SK-N-SH (cell line): ENCODE measurements at regions not wholly inside any gene's neighbourhood (a gene's known extent, or its start where the extent isn't known, plus 50 kb on each side); places are given as distances from the start of the nearest gene placed in this dataset.

Experiments used
- CTCF ChIA-PET: fragments of 300-600, 350-600 bp; formaldehyde crosslinking; extraction: SDS; loops from one replicate; lab custom pipeline; 2021; lab: Yijun Ruan, JAX
- POLR2A ChIA-PET: fragments of 350-600 bp; sonication (Branson Sonifier 250); formaldehyde crosslinking; extraction: SDS; loops from one replicate; lab custom pipeline; 2020; ENCODE audit warnings: antibody characterized with exemption, inconsistent platforms; lab: Yijun Ruan, JAX
- DNase-seq: peaks from one replicate; pipeline ENCODE4 v3.0.0; 2012
- H2AFZ ChIP-seq: fragments of 200-600 bp; sonication (generic); 2 replicates; pipeline ENCODE4 v1.8.1; 2016; ENCODE audit warnings: antibody characterized with exemption, mild to moderate bottlenecking, low read depth
- H3F3A ChIP-seq: fragments of 200-600 bp; sonication (generic); replicated peaks from 2 replicates; pipeline ENCODE3; 2016; ENCODE audit warnings: antibody characterized with exemption, mild to moderate bottlenecking; ENCODE audit not compliant: insufficient read depth
- H3K27ac ChIP-seq, 2 experiments: fragments of 200-500 bp in 1 of 2; fragments of 200-600 bp in 1 of 2; sonication (Bioruptor generic) in 1 of 2; sonication (generic), shearing (Covaris generic) in 1 of 2; 2 replicates each; pipeline versions ENCODE4 v1.5.1 to v1.6.1; 2014 to 2016; ENCODE audit warnings: low read depth in 2 of 2, inconsistent platforms in 1 of 2, low read length in 1 of 2, mild to moderate bottlenecking in 1 of 2, mixed read lengths in 1 of 2
- H3K27me3 ChIP-seq: fragments of 200-600 bp; sonication (generic), shearing (Covaris generic); 2 replicates; pipeline ENCODE4 v1.6.1; 2016; ENCODE audit warnings: mixed run types; ENCODE audit not compliant: insufficient read depth
- H3K36me3 ChIP-seq, 2 experiments: fragments of 200-500 bp in 1 of 2; fragments of 200-600 bp in 1 of 2; sonication (Bioruptor generic) in 1 of 2; sonication (generic) in 1 of 2; replicated peaks in 1 of 2; 2 replicates each; pipeline versions ENCODE3 to v1.5.1; 2014 to 2016; ENCODE audit warnings: low read length in 1 of 2, mild to moderate bottlenecking in 1 of 2; ENCODE audit not compliant: insufficient read depth in 2 of 2, control insufficient read depth in 1 of 2
- H3K4me1 ChIP-seq, 2 experiments: fragments of 200-500 bp in 1 of 2; fragments of 200-600 bp in 1 of 2; sonication (Bioruptor generic) in 1 of 2; sonication (generic), shearing (Covaris generic) in 1 of 2; 2 replicates each; pipeline versions ENCODE4 v1.5.1 to v1.6.1; 2014 to 2016; ENCODE audit warnings: low read depth in 1 of 2, low read length in 1 of 2, mixed run types in 1 of 2; ENCODE audit not compliant: insufficient read depth in 2 of 2, control insufficient read depth in 1 of 2
- H3K4me2 ChIP-seq: fragments of 200-600 bp; sonication (generic), shearing (Covaris generic); 2 replicates; pipeline ENCODE4 v1.6.1; 2017; ENCODE audit warnings: mixed run types
- H3K4me3 ChIP-seq, 2 experiments: fragments of 200-500 bp in 1 of 2; fragments of 200-600 bp in 1 of 2; sonication (Bioruptor generic) in 1 of 2; sonication (generic), shearing (Covaris generic) in 1 of 2; 2 replicates each; pipeline versions ENCODE4 v1.5.1 to v1.8.1; 2014 to 2016; ENCODE audit warnings: low read depth in 2 of 2, inconsistent platforms in 1 of 2, low read length in 1 of 2, mild to moderate bottlenecking in 1 of 2, mixed read lengths in 1 of 2, moderate library complexity in 1 of 2
- H3K79me2 ChIP-seq: fragments of 200-600 bp; sonication (generic); 2 replicates; pipeline ENCODE4 v1.8.1; 2017; ENCODE audit warnings: mild to moderate bottlenecking; ENCODE audit not compliant: insufficient read depth
- H3K9ac ChIP-seq: fragments of 200-600 bp; sonication (generic); 2 replicates; pipeline ENCODE4 v1.6.1; 2017; ENCODE audit warnings: mixed run types
- H3K9me2 ChIP-seq: fragments of 200-600 bp; sonication (generic); 2 replicates; pipeline ENCODE4 v1.6.1; 2017; ENCODE audit warnings: mixed run types
- H3K9me3 ChIP-seq: fragments of 200-600 bp; sonication (generic); 2 replicates; pipeline ENCODE4 v1.6.1; 2017; ENCODE audit warnings: mixed run types, mild to moderate bottlenecking, moderate library complexity
- H4K20me1 ChIP-seq: fragments of 200-600 bp; sonication (generic); 2 replicates; pipeline ENCODE4 v1.6.1; 2017; ENCODE audit warnings: mild to moderate bottlenecking, mixed run types; ENCODE audit not compliant: insufficient read depth
- CHD2 ChIP-seq: fragments of 150-350 bp; IDR thresholded peaks from 2 replicates; pipeline ENCODE4 v1.6.1; 2018; ENCODE audit warnings: low read length; ENCODE audit not compliant: partially characterized antibody
- ELF1 ChIP-seq: IDR thresholded peaks from 2 replicates; pipeline ENCODE4 v1.4.0; 2012
- EZH2phosphoT487 ChIP-seq: fragments of 200-600 bp; sonication (generic); IDR thresholded peaks from 2 replicates; pipeline ENCODE4 v1.6.1; 2017; ENCODE audit warnings: low read depth, mixed run types, mild to moderate bottlenecking, antibody characterized with exemption, moderate library complexity, borderline replicate concordance
- FOSL2 ChIP-seq: IDR thresholded peaks from 2 replicates; pipeline ENCODE4 v1.4.0; 2012; ENCODE audit warnings: low read depth, mild to moderate bottlenecking, moderate library complexity, borderline replicate concordance
- GABPA ChIP-seq: IDR thresholded peaks from 2 replicates; pipeline ENCODE4 v1.4.0; 2012; ENCODE audit warnings: low read depth, mild to moderate bottlenecking
- GATA2 ChIP-seq: sonication (generic); formaldehyde crosslinking; IDR thresholded peaks from 2 replicates; pipeline ENCODE4 v1.5.0; 2020; ENCODE audit warnings: mild to moderate bottlenecking, missing genetic modification reagents
- MEF2A ChIP-seq: IDR thresholded peaks from 2 replicates; pipeline ENCODE4 v1.4.0; 2012; ENCODE audit warnings: low read depth, borderline replicate concordance
- MXI1 ChIP-seq: IDR thresholded peaks from 2 replicates; pipeline ENCODE4 v1.6.1; 2012; ENCODE audit warnings: mild to moderate bottlenecking, low read depth, low read length, improper control_type of control experiment
- NFIC ChIP-seq: IDR thresholded peaks from 2 replicates; pipeline ENCODE4 v1.4.0; 2012; ENCODE audit warnings: borderline replicate concordance
- POLR2AphosphoS5 ChIP-seq: IDR thresholded peaks from 2 replicates; pipeline ENCODE4 v1.6.1; 2012; ENCODE audit warnings: low read depth, low read length
- RAD21 ChIP-seq: IDR thresholded peaks from 2 replicates; pipeline ENCODE4 v1.6.1; 2012; ENCODE audit warnings: mild to moderate bottlenecking, low read length
- RXRA ChIP-seq: IDR thresholded peaks from 2 replicates; pipeline ENCODE4 v1.4.0; 2012; ENCODE audit warnings: low read depth, mild to moderate bottlenecking, borderline replicate concordance
- SIN3A ChIP-seq: IDR thresholded peaks from 2 replicates; pipeline ENCODE4 v1.6.1; 2012; ENCODE audit warnings: low read depth, mild to moderate bottlenecking, low read length, moderate library complexity, borderline replicate concordance
- SMC3 ChIP-seq: IDR thresholded peaks from 2 replicates; pipeline ENCODE4 v1.6.1; 2012; ENCODE audit warnings: low read depth, low read length, improper control_type of control experiment
- TAF1 ChIP-seq: IDR thresholded peaks from 2 replicates; pipeline ENCODE4 v1.6.1; 2012; ENCODE audit warnings: low read depth, mild to moderate bottlenecking, low read length, moderate library complexity, borderline replicate concordance
- TCF12 ChIP-seq: IDR thresholded peaks from 2 replicates; pipeline ENCODE4 v1.4.0; 2012
- USF1 ChIP-seq: IDR thresholded peaks from 2 replicates; pipeline ENCODE4 v1.4.0; 2012; ENCODE audit warnings: low read depth, borderline replicate concordance
- YY1 ChIP-seq: IDR thresholded peaks from 2 replicates; pipeline ENCODE4 v1.4.0; 2012; ENCODE audit warnings: low read depth, mild to moderate bottlenecking
- WGBS: methylation state at CpG from one replicate; pipeline ENCODE4 v1.1.6; 2017; ENCODE audit warnings: low lambda C conversion rate; 5-methylcytosine and 5-hydroxymethylcytosine counted together
- TF ChIP-seq, protein P1 (sequence below): IDR thresholded peaks from 2 replicates; pipeline ENCODE4 v1.6.1; 2012; ENCODE audit warnings: mild to moderate bottlenecking, low read depth, low read length, moderate library complexity
- TF ChIP-seq, protein P2 (sequence below): fragments of 150-350 bp; IDR thresholded peaks from 2 replicates; pipeline ENCODE4 v1.6.1; 2016; ENCODE audit warnings: mild to moderate bottlenecking, low read depth, low read length

- no peak for TF ChIP-seq SIN3A
- TF ChIP-seq RXRA, result no peak
- no peak for TF ChIP-seq GATA2 (CRISPR knock-in tag)
- no peak for TF ChIP-seq SMC3
- TF ChIP-seq ELF1, result no peak
- no peak for TF ChIP-seq YY1
- no peak for TF ChIP-seq POLR2AphosphoS5
- no peak for TF ChIP-seq CHD2
- TF ChIP-seq TCF12, result no peak
- no peak for TF ChIP-seq FOSL2
- TF ChIP-seq EZH2phosphoT487, result no peak
- TF ChIP-seq NFIC, result no peak
- no peak for TF ChIP-seq RAD21
- TF ChIP-seq, protein P1, sequence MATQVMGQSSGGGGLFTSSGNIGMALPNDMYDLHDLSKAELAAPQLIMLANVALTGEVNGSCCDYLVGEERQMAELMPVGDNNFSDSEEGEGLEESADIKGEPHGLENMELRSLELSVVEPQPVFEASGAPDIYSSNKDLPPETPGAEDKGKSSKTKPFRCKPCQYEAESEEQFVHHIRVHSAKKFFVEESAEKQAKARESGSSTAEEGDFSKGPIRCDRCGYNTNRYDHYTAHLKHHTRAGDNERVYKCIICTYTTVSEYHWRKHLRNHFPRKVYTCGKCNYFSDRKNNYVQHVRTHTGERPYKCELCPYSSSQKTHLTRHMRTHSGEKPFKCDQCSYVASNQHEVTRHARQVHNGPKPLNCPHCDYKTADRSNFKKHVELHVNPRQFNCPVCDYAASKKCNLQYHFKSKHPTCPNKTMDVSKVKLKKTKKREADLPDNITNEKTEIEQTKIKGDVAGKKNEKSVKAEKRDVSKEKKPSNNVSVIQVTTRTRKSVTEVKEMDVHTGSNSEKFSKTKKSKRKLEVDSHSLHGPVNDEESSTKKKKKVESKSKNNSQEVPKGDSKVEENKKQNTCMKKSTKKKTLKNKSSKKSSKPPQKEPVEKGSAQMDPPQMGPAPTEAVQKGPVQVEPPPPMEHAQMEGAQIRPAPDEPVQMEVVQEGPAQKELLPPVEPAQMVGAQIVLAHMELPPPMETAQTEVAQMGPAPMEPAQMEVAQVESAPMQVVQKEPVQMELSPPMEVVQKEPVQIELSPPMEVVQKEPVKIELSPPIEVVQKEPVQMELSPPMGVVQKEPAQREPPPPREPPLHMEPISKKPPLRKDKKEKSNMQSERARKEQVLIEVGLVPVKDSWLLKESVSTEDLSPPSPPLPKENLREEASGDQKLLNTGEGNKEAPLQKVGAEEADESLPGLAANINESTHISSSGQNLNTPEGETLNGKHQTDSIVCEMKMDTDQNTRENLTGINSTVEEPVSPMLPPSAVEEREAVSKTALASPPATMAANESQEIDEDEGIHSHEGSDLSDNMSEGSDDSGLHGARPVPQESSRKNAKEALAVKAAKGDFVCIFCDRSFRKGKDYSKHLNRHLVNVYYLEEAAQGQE, result no peak
- no peak for TF ChIP-seq MEF2A
- TF ChIP-seq GABPA, result no peak
- TF ChIP-seq MXI1, result no peak
- TF ChIP-seq, protein P2, sequence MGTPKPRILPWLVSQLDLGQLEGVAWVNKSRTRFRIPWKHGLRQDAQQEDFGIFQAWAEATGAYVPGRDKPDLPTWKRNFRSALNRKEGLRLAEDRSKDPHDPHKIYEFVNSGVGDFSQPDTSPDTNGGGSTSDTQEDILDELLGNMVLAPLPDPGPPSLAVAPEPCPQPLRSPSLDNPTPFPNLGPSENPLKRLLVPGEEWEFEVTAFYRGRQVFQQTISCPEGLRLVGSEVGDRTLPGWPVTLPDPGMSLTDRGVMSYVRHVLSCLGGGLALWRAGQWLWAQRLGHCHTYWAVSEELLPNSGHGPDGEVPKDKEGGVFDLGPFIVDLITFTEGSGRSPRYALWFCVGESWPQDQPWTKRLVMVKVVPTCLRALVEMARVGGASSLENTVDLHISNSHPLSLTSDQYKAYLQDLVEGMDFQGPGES, result no peak
- TF ChIP-seq USF1, result no peak
- TF ChIP-seq TAF1, result no peak
- H3K27me3 ChIP-seq, result no peaks in the 10 kb centered on the region
- DNase-seq, result no peak
- H3K9ac ChIP-seq, result no peak overlapping the region
- no peak overlapping the region for H3K27ac ChIP-seq
- no peak overlapping the region for H2AFZ ChIP-seq
- 89% methylated on average over 4 of the region's 4 CpGs for WGBS
- H3K36me3 ChIP-seq, result no peaks in the 10 kb centered on the region
- no peaks in the 10 kb centered on the region for H3K79me2 ChIP-seq
- H3K9me3 ChIP-seq, result no peaks in the 10 kb centered on the region
- H3K4me3 ChIP-seq, result no peak overlapping the region
- no peaks in the 10 kb centered on the region for H4K20me1 ChIP-seq
- no peaks in the 10 kb centered on the region for H3K9me2 ChIP-seq
- ChIA-PET POLR2A (no interaction called here), CTCF (interaction anchor here (0.6 to 0.7 kb wide), 2 partner anchors 9 to 249 kb away, joined by 3 read pairs; no protein-coding TSS in a partner anchor)
- no peaks in the 10 kb centered on the region for H3F3A ChIP-seq
- H3K4me1 ChIP-seq, result no peaks in the 10 kb centered on the region
- H3K4me2 ChIP-seq, result no peak overlapping the region
These were observed 246.8 kb upstream of the ALCAM start for GRCh38 chr3:105119801-105120340.
